Keratinocyte (primary cell): ENCODE measurements at regions not wholly inside any gene's neighbourhood (a gene's known extent, or its start where the extent isn't known, plus 50 kb on each side); places are given as distances from the start of the nearest gene placed in this dataset.

ENCODE experiments used
- CTCF ChIP-seq, 3 experiments: IDR thresholded peaks in 1 of 3; conservative IDR thresholded peaks in 1 of 3; optimal IDR thresholded peaks in 1 of 3; 2 replicates in 2 of 3; 3 replicates in 1 of 3; pipeline versions ENCODE3 to v1.5.1; 2011; ENCODE audit warnings: low read length in 3 of 3, mild to moderate bottlenecking in 3 of 3, moderate library complexity in 2 of 3, control low read depth in 1 of 3, inconsistent platforms in 1 of 3; ENCODE audit not compliant: insufficient read depth in 2 of 3; ENCODE audit errors: extremely low read depth in 1 of 3
- EZH2 ChIP-seq: IDR thresholded peaks from one replicate; pipeline ENCODE4 v1.6.1; 2012; ENCODE audit warnings: inconsistent platforms, mild to moderate bottlenecking, low read length, moderate library complexity

DNA sequence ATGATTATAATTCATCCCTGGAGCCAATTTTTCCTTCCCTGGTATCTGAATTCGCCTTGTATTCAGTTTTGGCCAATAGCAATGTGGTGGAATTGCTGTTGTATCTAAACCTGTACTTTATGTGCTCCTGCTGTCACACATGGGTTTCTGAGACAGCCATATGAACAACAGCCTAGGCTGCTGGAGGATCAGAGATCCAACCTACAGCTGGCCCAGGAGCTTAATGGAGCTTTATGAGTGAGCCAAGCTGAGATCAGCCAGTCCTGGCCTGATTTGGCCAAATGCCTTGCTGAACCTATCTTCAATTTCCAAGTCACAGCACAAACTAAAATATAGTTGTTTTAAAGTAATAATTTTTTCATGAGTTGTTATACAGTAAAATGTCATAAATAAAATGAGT, 1071.5 kb downstream of the PCDH7 start:
- no peak for TF ChIP-seq CTCF (optimal IDR thresholded peaks at IDR 0.05 in 1 of 3, IDR thresholded peaks at IDR 0.05 in 1 of 3, conservative IDR thresholded peaks at IDR 0.05 in 1 of 3; ENCODE audit: extremely low read depth in 1 of 3, insufficient read depth in 2 of 3, low read length in 3 of 3)
- TF ChIP-seq EZH2, result no peak
